GM10847 (cell line): ENCODE measurements at regions not wholly inside any gene's neighbourhood (a gene's known extent, or its start where the extent isn't known, plus 50 kb on each side); places are given as distances from the start of the nearest gene placed in this dataset.

ENCODE experiments used
- POLR2A ChIP-seq: IDR thresholded peaks from 2 replicates; pipeline ENCODE4 v1.6.1; 2011; ENCODE audit not compliant: insufficient read length; ENCODE audit errors: extremely low read depth

DNA sequence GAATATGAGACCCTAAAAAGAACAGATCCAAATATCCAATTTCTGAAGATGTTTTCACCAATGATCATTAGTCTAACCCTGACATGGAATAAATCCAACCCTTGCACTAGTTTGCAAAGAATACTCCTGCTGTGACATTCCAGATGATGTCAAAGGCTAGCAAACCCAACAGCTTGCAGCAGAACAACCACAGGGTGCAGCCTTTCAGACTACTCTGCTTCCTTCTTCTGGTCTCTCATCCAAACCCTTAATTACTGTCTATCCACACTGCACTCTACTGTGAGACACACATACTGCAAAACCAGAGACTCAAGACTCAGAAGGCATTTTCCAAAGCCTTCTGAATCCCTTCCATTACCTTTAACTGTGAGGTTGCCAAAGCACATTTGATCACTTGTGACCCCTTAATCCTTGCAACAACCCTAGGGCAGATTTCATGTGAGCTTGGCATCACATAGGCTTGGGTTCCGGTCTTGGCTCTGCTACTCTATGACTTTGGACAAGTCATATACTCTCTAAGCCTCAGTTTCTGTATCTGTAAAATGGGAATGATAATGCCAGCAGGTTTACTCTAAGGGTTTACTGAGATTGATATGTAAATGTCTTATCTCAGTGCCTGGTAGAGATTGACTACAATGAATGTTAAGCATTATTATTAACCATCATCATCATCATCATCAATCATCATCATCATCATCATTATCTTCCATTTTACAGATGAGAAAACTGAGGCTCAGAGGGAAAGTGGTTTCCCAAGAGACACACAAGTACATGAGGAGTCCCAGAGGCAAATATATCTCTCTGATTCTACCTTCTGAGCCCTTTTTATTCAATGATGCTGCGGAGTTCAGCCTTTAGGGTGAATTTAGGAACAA lies 94.5 kb downstream of the SYF2 start:
- no peak for TF ChIP-seq POLR2A

DNA sequence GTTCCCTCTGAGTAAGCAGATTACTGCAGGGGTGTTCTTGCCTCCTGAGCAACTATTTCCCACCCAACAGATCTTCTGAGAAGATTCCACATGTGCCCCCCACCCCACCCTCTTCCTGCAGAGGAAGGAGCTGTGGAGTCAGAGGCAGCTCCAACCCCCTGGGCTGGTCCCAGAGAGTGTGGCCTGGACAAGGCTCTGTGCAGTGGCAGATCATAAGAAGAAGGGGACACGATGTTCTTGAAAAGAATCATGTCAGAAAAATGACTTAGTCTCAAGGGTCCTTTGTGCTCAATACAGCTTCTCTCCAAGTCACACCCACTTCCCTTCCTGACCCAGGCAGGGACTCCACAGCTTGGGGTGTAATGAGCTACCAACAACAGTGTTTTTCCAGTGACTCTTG lies 95.2 kb downstream of the SYF2 start:
- no peak for TF ChIP-seq POLR2A

DNA sequence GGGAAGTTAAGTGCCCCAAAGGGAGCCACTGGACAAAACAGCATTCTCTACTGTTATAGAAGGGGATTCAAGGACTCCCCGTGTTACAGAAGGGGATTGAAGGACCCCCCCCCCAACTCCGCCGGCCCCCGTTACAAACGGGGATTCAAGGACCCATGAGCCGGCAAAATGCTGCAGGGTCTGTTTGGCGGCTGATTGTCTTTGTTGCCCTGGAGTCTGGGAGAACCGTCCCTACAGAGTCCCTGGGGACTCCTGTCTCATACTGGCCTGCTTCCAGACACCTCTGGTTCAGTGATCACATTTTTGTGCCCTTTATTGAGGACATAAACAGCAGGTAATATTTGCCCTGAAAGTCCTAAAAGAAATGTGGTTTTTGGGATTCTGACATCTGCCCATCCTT lies 96.4 kb downstream of the SYF2 start:
- no peak for TF ChIP-seq POLR2A

- TF ChIP-seq POLR2A: no peak
Measured at GRCh38 chr1:25134801-25135461, 97.4 kb downstream of the SYF2 start.

DNA sequence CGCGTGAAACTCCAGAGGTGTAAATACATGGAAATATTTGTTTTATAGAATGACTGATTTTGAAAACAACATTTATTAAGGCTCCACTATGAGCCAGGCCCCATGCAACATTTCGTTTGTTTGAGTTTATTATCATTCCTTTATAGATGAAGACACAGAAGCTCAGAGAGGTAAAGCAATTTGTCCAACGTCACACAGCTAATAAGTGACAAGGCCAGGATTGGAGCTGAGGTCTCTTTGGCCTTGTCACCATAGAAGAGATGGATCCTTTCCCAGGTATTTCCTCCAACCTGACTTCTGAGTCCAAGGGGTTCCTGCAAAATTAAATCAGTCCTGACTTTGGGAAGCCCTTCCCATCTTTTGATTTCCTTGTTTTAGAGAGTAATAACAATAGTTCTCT lies 98.0 kb downstream of the SYF2 start:
- TF ChIP-seq POLR2A: no peak

DNA sequence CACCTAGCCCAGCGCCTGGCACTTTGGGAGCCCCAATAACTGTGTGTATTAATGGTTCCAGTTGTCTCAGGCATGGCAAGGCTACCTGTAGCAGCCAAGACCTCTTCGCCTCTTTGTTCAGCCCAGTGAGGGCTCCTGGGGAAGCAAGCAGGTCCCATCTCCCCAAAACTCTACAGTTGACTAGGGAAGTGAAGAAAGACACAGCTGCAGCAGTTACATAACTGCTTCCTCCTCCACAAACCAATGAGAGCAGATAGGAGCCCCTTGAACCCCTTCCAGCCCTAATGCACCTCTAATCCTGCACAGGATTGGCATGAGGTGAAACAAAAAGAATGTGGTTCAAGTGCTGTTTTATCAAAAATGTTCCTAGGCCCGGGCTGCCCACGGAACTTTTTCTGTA lies 100.5 kb downstream of the SYF2 start:
- TF ChIP-seq POLR2A: no peak

- TF ChIP-seq POLR2A: no peak
Measured at GRCh38 chr1:25130895-25131294, 101.4 kb downstream of the SYF2 start.

GRCh38 chr1:25129380-25129779 lies 102.9 kb downstream of the SYF2 start:
- no peak for TF ChIP-seq POLR2A

- no peak for TF ChIP-seq POLR2A
Measured at GRCh38 chr1:25128121-25128621, 104.1 kb downstream of the SYF2 start.

GRCh38 chr1:25126562-25126961 lies 105.7 kb downstream of the SYF2 start:
- TF ChIP-seq POLR2A: no peak

DNA sequence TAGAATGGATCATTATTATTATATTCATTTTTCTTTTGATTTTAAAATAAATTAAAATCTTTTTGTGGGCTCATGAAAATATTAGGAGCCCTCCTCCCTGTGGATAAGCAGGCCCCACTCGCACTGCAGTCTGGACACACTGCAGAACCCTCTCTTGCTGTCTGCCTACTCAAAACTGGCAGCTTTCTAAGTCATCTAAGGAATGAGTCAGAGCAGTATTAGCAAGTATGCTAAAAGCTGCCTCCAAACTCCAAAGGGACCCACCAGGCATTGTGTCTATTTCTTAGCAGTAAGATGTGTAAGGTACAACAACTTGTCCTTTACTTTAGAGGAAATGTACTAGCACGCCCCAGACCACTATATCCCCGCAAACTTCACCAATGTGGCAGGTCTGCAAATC lies 108.8 kb downstream of the SYF2 start:
- TF ChIP-seq POLR2A: no peak

DNA sequence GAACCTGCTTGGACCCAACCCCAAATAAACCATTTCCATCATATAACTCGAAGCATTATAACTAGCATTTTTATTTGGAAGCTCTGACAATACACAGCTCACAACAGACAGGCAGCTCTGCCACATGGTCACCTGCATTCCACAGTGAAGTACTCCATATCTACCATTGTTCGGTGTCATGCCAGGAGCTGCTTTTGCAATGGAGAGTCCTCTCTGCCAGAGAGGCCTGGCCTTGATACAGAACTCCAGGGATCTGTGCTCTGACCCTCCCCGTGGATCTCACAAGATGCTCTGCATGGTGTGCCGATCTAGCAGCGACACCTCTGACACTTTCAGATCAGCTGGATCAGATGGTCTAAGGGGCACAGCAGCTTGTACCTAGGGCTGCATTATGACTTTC lies 109.6 kb downstream of the SYF2 start:
- TF ChIP-seq POLR2A: no peak

- TF ChIP-seq POLR2A: no peak
Measured at GRCh38 chr1:25120281-25120680, 112.0 kb downstream of the SYF2 start.

- TF ChIP-seq POLR2A: no peak
Measured at GRCh38 chr1:25118546-25118945, 113.8 kb downstream of the SYF2 start.

DNA sequence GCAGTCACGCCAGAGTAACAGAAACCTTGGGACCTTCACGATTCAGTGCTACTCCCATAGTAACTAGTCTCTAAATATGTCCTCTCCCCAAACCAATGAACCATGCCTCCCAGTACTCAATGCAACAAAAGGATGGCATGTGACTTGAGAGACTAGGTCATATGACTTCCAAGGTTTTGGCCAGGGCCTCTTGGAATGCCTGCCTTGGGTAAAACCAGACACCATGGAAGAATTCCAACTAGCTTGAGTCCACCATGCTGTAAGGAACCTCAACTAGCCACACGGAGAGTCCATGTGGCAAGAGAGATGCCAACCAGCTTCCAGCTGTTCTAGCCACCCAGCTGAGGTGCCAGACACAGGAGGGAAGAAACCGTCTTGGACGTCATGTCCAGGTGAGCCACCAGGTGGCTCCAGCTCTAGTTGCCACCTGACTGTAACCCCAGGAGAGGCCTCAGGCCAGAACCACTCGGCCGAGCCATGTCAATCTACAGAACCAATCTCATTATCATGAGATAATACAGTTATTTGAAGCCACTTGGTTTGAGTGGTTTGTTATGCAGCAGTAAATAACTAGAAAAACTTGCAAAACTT lies 115.0 kb downstream of the SYF2 start:
- no peak for TF ChIP-seq POLR2A

GRCh38 chr1:25116832-25117231 lies 115.5 kb downstream of the SYF2 start:
- no peak for TF ChIP-seq POLR2A
